H9 (cell line): ENCODE measurements at regions not wholly inside any gene's neighbourhood (a gene's known extent, or its start where the extent isn't known, plus 50 kb on each side); places are given as distances from the start of the nearest gene placed in this dataset.

ENCODE experiments used
- DNase-seq: peaks from one replicate; pipeline ENCODE4 v3.0.0-alpha.2; 2017
- H2AFZ ChIP-seq: one replicate; pipeline ENCODE4 v1.6.1; 2013; ENCODE audit warnings: mild to moderate bottlenecking, low read length, control low read depth, moderate library complexity
- H2AK5ac ChIP-seq: 2 replicates; pipeline ENCODE4 v1.6.1; 2013; ENCODE audit warnings: low read length, control low read depth, mixed read lengths; ENCODE audit not compliant: insufficient read length
- H2BK120ac ChIP-seq: one replicate; pipeline ENCODE4 v1.6.1; 2013; ENCODE audit warnings: low read depth, mild to moderate bottlenecking, low read length, control low read depth, inconsistent platforms; ENCODE audit not compliant: poor library complexity, severe bottlenecking
- H2BK12ac ChIP-seq: 2 replicates; pipeline ENCODE4 v1.6.1; 2013; ENCODE audit warnings: low read length, control low read depth, mixed read lengths, low read depth; ENCODE audit not compliant: insufficient read length
- H2BK15ac ChIP-seq: 2 replicates; pipeline ENCODE4 v1.6.1; 2013; ENCODE audit warnings: low read depth, low read length, control low read depth
- H2BK20ac ChIP-seq: one replicate; pipeline ENCODE4 v1.6.1; 2013; ENCODE audit warnings: low read depth, mild to moderate bottlenecking, low read length, control low read depth, inconsistent platforms; ENCODE audit not compliant: poor library complexity, severe bottlenecking
- H2BK5ac ChIP-seq: 2 replicates; pipeline ENCODE4 v1.6.1; 2013; ENCODE audit warnings: low read length, control low read depth, mixed read lengths; ENCODE audit not compliant: insufficient read length
- H3K14ac ChIP-seq: 2 replicates; pipeline ENCODE4 v1.6.1; 2013; ENCODE audit warnings: low read length, control low read depth; ENCODE audit not compliant: insufficient read depth
- H3K18ac ChIP-seq: 2 replicates; pipeline ENCODE4 v1.6.1; 2013; ENCODE audit warnings: low read depth, mild to moderate bottlenecking, mixed read lengths, low read length, control low read depth; ENCODE audit not compliant: insufficient read length
- H3K23ac ChIP-seq: 2 replicates; pipeline ENCODE4 v1.6.1; 2013; ENCODE audit warnings: low read length, control low read depth, mixed read lengths, low read depth; ENCODE audit not compliant: insufficient read length
- H3K23me2 ChIP-seq: 2 replicates; pipeline ENCODE4 v1.6.1; 2013; ENCODE audit warnings: low read depth, mild to moderate bottlenecking, mixed read lengths, low read length, control low read depth; ENCODE audit not compliant: insufficient read length, poor library complexity, severe bottlenecking
- H3K27ac ChIP-seq: 2 replicates; pipeline ENCODE4 v1.5.1; 2013; ENCODE audit warnings: low read length, control low read depth, mixed read lengths, low read depth; ENCODE audit not compliant: insufficient read length
- H3K27me3 ChIP-seq: 2 replicates; pipeline ENCODE4 v1.6.1; 2013; ENCODE audit warnings: low read length, control low read depth, inconsistent platforms; ENCODE audit not compliant: insufficient read depth
- H3K4ac ChIP-seq: 2 replicates; pipeline ENCODE4 v1.6.1; 2013; ENCODE audit warnings: low read depth, mild to moderate bottlenecking, control low read depth, inconsistent platforms, low read length, moderate library complexity
- H3K4me1 ChIP-seq: 2 replicates; pipeline ENCODE4 v1.6.1; 2013; ENCODE audit warnings: low read length, control low read depth, inconsistent platforms; ENCODE audit not compliant: insufficient read depth
- H3K4me2 ChIP-seq: 2 replicates; pipeline ENCODE4 v1.6.1; 2013; ENCODE audit warnings: low read length, control low read depth, mixed read lengths; ENCODE audit not compliant: insufficient read length, insufficient read depth
- H3K56ac ChIP-seq: 2 replicates; pipeline ENCODE4 v1.6.1; 2013; ENCODE audit warnings: low read depth, mild to moderate bottlenecking, mixed read lengths, low read length, control low read depth; ENCODE audit not compliant: insufficient read length
- H3K79me1 ChIP-seq: 2 replicates; pipeline ENCODE4 v1.6.1; 2013; ENCODE audit warnings: low read depth, mild to moderate bottlenecking, moderate library complexity, low read length, control low read depth, inconsistent platforms; ENCODE audit not compliant: insufficient read depth, poor library complexity, severe bottlenecking
- H3K79me2 ChIP-seq: 2 replicates; pipeline ENCODE4 v1.6.1; 2013; ENCODE audit warnings: low read length, control low read depth, inconsistent platforms; ENCODE audit not compliant: insufficient read depth
- H3K9ac ChIP-seq: 2 replicates; pipeline ENCODE4 v1.6.1; 2013; ENCODE audit warnings: low read length, control low read depth, mixed read lengths; ENCODE audit not compliant: insufficient read length; ENCODE audit errors: extremely low read depth
- H3K9me3 ChIP-seq: one replicate; pipeline ENCODE4 v1.6.1; 2013; ENCODE audit warnings: low read depth, low read length, inconsistent platforms; ENCODE audit not compliant: control insufficient read depth
- H3T11ph ChIP-seq: one replicate; pipeline ENCODE4 v1.6.1; 2013; ENCODE audit warnings: mild to moderate bottlenecking, low read length, control low read depth, inconsistent platforms
- H4K20me1 ChIP-seq: one replicate; pipeline ENCODE4 v1.6.1; 2013; ENCODE audit not compliant: control insufficient read depth, insufficient read length, insufficient read depth
- H4K5ac ChIP-seq: 2 replicates; pipeline ENCODE4 v1.6.1; 2013; ENCODE audit warnings: low read depth, mild to moderate bottlenecking, mixed read lengths, low read length, control low read depth; ENCODE audit not compliant: insufficient read length
- H4K8ac ChIP-seq: replicated peaks from 2 replicates; pipeline ENCODE4 v1.6.1; 2013; ENCODE audit warnings: low read length, control low read depth, mixed read lengths, low read depth; ENCODE audit not compliant: insufficient read length
- H4K91ac ChIP-seq: 2 replicates; pipeline ENCODE4 v1.6.1; 2013; ENCODE audit warnings: low read depth, mild to moderate bottlenecking, moderate library complexity, mixed read lengths, low read length, control low read depth; ENCODE audit not compliant: insufficient read length
- H3K27ac Mint-ChIP-seq, 3 experiments: 2 replicates in 2 of 3; 3 replicates in 1 of 3; pipeline ENCODE4 v1.8.0; 2020 to 2021; ENCODE audit warnings: mixed read lengths in 3 of 3, mild to moderate bottlenecking in 1 of 3, moderate library complexity in 1 of 3
- H3K27me3 Mint-ChIP-seq: 2 replicates; pipeline ENCODE4 v1.8.0; 2021; ENCODE audit warnings: low read depth, mild to moderate bottlenecking, moderate library complexity, mixed read lengths
- H3K36me3 Mint-ChIP-seq, 3 experiments: 2 replicates in 2 of 3; 3 replicates in 1 of 3; pipeline ENCODE4 v1.8.0; 2020 to 2021; ENCODE audit warnings: low read depth in 3 of 3, mixed read lengths in 3 of 3; ENCODE audit not compliant: insufficient read depth in 1 of 3
- H3K4me1 Mint-ChIP-seq, 2 experiments: 2 replicates each; pipeline ENCODE4 v1.8.0; 2020; ENCODE audit warnings: mixed read lengths in 2 of 2
- H3K4me3 Mint-ChIP-seq, 2 experiments: 2 replicates in 1 of 2; 3 replicates in 1 of 2; pipeline ENCODE4 v1.8.0; 2020 to 2021; ENCODE audit warnings: mild to moderate bottlenecking in 2 of 2, mixed read lengths in 2 of 2, moderate library complexity in 1 of 2
- H3K9me3 Mint-ChIP-seq, 2 experiments: 2 replicates in 1 of 2; 3 replicates in 1 of 2; pipeline ENCODE4 v1.8.0; 2020; ENCODE audit warnings: mild to moderate bottlenecking in 2 of 2, mixed read lengths in 2 of 2, moderate library complexity in 1 of 2
- CTCF ChIP-seq: fragments of 200-600 bp; sonication (generic); conservative IDR thresholded peaks from 3 replicates; pipeline ENCODE4 v1.8.0; 2021; ENCODE audit warnings: antibody characterized with exemption, mild to moderate bottlenecking
- WGBS: extraction: QIAGEN DNeasy Blood & Tissue Kit; methylation state at CpG from one replicate; pipeline ENCODE4 v1.1.7; 2013; ENCODE audit warnings: missing lambda C conversion rate, low lambda C conversion rate, mixed read lengths; ENCODE audit not compliant: insufficient read length; ENCODE audit errors: extremely low coverage; 5-methylcytosine and 5-hydroxymethylcytosine counted together

- Mint-ChIP-seq H3K4me3 (no peak overlapping the region), H3K27ac (no peak overlapping the region; a peak in 1 of 7 replicates), H3K9me3 (peaks cover 10 to 12% of the 10 kb centered on the region in 2 experiments), H3K4me1 (peaks cover 30% of the 10 kb centered on the region in 2 experiments), H3K36me3 (peaks cover 2 to 11% (median 5%) of the 10 kb centered on the region in 3 experiments; a peak in 6 of 7 replicates), H3K27me3 (no peaks in the 10 kb centered on the region; the same call in none of the 2 replicates)
- Histone ChIP-seq H3K79me1 (no peaks in the 10 kb centered on the region), H2BK15ac (no peak overlapping the region), H3K4me1 (peaks cover 2% of the 10 kb centered on the region; the same call in 1 of the 2 replicates), H2AK5ac (no peak overlapping the region), H3K9me3 (peaks cover 8% of the 10 kb centered on the region), H3K4me2 (no peak overlapping the region), H2BK120ac (no peak overlapping the region), H3K4ac (no peak overlapping the region), H3K27me3 (no peaks in the 10 kb centered on the region), H2BK5ac (no peak overlapping the region), H3K14ac (no peak overlapping the region; the same call in 1 of the 2 replicates), H3K79me2 (no peaks in the 10 kb centered on the region), H4K8ac (no peak overlapping the region), H3K56ac (no peak overlapping the region), H4K20me1 (no peaks in the 10 kb centered on the region), H2BK12ac (no peak overlapping the region), H3K27ac (no peak overlapping the region), H2AFZ (no peak overlapping the region), H3K9ac (no peak overlapping the region), H3K18ac (no peak overlapping the region), H3K23me2 (no peaks in the 10 kb centered on the region), H4K5ac (no peak overlapping the region), H2BK20ac (no peak overlapping the region), H3T11ph (no peak overlapping the region), H4K91ac (no peak overlapping the region), H3K23ac (no peak overlapping the region)
- no peak for DNase-seq
- TF ChIP-seq CTCF, result no peak
- no CpG with 5 or more reads among the region's 5 CpGs for WGBS
Measured at GRCh38 chr11:13118194-13118593, 109.1 kb downstream of the RASSF10 start.
